Osteocyte (in vitro differentiated cells): ENCODE measurements at regions not wholly inside any gene's neighbourhood (a gene's known extent, or its start where the extent isn't known, plus 50 kb on each side); places are given as distances from the start of the nearest gene placed in this dataset.

Experiments
- DNase-seq: peaks from one replicate; pipeline ENCODE4 v3.0.0; 2021; ENCODE audit warnings: mixed read lengths; ENCODE audit not compliant: unreplicated experiment; ENCODE audit errors: extremely low spot score
- H3K27ac Mint-ChIP-seq: one replicate; pipeline ENCODE4 v1.8.0; 2021; ENCODE audit warnings: mild to moderate bottlenecking, mixed read lengths; ENCODE audit not compliant: unreplicated experiment
- H3K27me3 Mint-ChIP-seq: one replicate; pipeline ENCODE4 v1.8.0; 2021; ENCODE audit warnings: mixed read lengths; ENCODE audit not compliant: unreplicated experiment
- H3K36me3 Mint-ChIP-seq: one replicate; pipeline ENCODE4 v1.8.0; 2021; ENCODE audit warnings: mixed read lengths; ENCODE audit not compliant: unreplicated experiment
- H3K4me1 Mint-ChIP-seq: one replicate; pipeline ENCODE4 v1.8.0; 2021; ENCODE audit warnings: mixed read lengths; ENCODE audit not compliant: unreplicated experiment
- H3K4me3 Mint-ChIP-seq: one replicate; pipeline ENCODE4 v1.8.0; 2021; ENCODE audit warnings: mild to moderate bottlenecking, moderate library complexity, mixed read lengths; ENCODE audit not compliant: unreplicated experiment
- H3K9me3 Mint-ChIP-seq: one replicate; pipeline ENCODE4 v1.8.0; 2021; ENCODE audit warnings: mixed read lengths; ENCODE audit not compliant: unreplicated experiment
- TF ChIP-seq, protein P1 (sequence below): fragments of 200-600 bp; sonication (generic); IDR thresholded peaks from 2 replicates; pipeline ENCODE4 v1.5.0; 2021; ENCODE audit warnings: antibody characterized with exemption, mild to moderate bottlenecking, moderate library complexity

DNA sequence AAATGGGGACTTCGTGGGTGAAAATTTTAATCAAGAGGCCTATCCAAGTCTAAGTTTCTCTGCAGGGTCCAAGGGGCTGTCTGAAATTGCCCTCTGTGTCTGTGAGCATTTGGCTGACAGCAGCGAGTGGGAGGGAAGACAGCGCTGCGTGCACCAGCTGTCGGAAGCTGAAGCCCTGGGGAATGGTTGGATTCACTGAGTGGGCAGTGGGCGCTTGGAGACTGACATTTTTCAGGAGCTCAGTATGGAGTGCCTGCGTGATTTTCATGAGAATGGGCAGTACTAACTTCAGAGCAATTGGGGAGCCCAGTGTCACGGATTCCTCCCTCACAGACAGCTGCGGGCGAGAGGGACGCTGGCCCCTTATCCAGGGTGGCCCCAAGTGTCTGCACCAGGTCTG, 388.8 kb upstream of the B3GAT1 start:
- Mint-ChIP-seq H3K9me3 (no peaks in the 10 kb centered on the region), H3K27me3 (peaks cover 6% of the 10 kb centered on the region), H3K27ac (no peak overlapping the region), H3K4me3 (no peak overlapping the region), H3K4me1 (peaks cover 14% of the 10 kb centered on the region), H3K36me3 (no peaks in the 10 kb centered on the region)
- DNase-seq, result no peak
- TF ChIP-seq, protein P1, sequence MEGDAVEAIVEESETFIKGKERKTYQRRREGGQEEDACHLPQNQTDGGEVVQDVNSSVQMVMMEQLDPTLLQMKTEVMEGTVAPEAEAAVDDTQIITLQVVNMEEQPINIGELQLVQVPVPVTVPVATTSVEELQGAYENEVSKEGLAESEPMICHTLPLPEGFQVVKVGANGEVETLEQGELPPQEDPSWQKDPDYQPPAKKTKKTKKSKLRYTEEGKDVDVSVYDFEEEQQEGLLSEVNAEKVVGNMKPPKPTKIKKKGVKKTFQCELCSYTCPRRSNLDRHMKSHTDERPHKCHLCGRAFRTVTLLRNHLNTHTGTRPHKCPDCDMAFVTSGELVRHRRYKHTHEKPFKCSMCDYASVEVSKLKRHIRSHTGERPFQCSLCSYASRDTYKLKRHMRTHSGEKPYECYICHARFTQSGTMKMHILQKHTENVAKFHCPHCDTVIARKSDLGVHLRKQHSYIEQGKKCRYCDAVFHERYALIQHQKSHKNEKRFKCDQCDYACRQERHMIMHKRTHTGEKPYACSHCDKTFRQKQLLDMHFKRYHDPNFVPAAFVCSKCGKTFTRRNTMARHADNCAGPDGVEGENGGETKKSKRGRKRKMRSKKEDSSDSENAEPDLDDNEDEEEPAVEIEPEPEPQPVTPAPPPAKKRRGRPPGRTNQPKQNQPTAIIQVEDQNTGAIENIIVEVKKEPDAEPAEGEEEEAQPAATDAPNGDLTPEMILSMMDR, result no peak

DNA sequence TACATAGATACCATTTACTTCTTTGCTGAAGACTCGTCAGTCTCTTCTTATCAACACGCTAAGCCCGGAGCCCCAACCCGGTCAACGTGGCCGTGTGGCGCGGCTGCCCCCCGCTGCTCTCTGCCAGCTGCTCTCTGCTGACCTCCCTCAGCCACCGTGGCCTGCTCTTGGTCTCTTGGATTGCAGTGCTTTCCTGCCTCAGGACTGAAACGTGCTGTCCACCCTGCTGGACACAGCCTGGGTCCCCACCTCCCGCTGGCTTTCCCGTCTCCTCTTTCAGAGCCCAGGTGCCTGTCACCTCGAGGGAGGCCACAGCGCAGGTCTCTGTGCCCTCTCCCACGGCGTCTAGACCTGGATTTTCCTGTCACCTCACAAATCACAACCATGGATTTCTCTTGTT, 388.1 kb upstream of the B3GAT1 start:
- Mint-ChIP-seq H3K27me3 (peaks cover 6% of the 10 kb centered on the region), H3K4me1 (peaks cover 14% of the 10 kb centered on the region), H3K9me3 (no peaks in the 10 kb centered on the region), H3K4me3 (no peak overlapping the region), H3K36me3 (no peaks in the 10 kb centered on the region), H3K27ac (no peak overlapping the region)
- DNase-seq, result peak; percentile 80
- TF ChIP-seq, protein P1, result no peak

DNA sequence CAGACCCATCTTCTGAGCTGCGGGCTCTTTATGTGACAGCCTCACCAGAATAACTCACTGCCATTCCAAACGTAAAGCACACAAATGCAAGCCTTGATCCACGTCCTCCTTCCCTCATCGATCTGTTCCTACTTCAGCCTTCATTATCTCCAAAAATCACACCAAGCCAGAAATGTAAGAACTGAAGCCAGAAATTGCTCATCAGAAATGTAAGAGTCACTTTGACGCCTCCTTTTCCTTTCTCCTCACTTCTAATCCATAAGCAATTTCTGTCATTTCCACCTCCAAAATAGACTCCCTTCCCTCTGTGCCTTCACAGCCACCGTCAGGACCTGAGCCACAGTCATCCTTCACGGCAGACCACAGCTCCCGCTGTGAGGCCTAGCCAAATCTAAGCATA, 387.3 kb upstream of the B3GAT1 start:
- peaks cover 14% of the 10 kb centered on the region for H3K4me1 Mint-ChIP-seq
- H3K36me3 Mint-ChIP-seq, result no peaks in the 10 kb centered on the region
- no peak for DNase-seq
- peaks cover 2% of the 10 kb centered on the region for H3K27me3 Mint-ChIP-seq
- H3K9me3 Mint-ChIP-seq, result no peaks in the 10 kb centered on the region
- TF ChIP-seq, protein P1, result no peak
- H3K27ac Mint-ChIP-seq, result no peak overlapping the region
- no peak overlapping the region for H3K4me3 Mint-ChIP-seq

DNA sequence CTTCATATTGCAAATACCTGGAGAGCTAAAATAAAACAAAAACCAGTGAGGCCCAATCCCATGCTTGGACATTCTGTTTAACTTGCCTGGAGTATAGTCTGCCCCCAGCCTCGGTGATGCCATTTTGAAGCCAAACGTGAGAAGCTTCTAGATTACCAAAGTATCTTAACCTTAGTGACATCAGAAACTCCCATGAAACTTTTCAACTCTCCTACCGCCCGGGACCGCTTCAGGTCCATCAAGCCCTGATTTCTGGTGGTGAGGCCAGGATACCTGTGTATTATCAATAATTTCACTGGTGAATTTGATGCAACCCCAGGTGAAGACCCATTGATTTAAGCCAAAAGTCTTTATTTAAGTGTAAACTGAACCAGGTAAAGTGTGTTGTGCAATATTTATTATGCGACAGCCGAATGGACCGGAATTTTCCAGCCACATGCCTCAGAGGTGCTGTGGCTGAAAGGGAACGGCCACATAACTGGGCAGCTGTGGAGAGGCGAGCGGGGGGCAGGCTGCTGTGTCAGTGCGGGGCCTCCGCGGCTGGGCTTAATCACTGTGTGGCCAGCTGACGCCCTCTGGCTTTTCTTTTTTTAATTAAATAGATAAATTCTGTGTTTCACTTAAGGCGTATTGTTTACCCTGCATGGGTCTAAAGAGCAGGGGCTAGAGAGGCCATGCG, 385.5 kb upstream of the B3GAT1 start:
- H3K9me3 Mint-ChIP-seq, result no peaks in the 10 kb centered on the region
- H3K27me3 Mint-ChIP-seq, result no peaks in the 10 kb centered on the region
- H3K36me3 Mint-ChIP-seq, result no peaks in the 10 kb centered on the region
- H3K27ac Mint-ChIP-seq, result no peak overlapping the region
- peak; percentile 65 for DNase-seq
- TF ChIP-seq, protein P1, result no peak
- H3K4me3 Mint-ChIP-seq, result no peak overlapping the region
- peaks cover 14% of the 10 kb centered on the region for H3K4me1 Mint-ChIP-seq

DNA sequence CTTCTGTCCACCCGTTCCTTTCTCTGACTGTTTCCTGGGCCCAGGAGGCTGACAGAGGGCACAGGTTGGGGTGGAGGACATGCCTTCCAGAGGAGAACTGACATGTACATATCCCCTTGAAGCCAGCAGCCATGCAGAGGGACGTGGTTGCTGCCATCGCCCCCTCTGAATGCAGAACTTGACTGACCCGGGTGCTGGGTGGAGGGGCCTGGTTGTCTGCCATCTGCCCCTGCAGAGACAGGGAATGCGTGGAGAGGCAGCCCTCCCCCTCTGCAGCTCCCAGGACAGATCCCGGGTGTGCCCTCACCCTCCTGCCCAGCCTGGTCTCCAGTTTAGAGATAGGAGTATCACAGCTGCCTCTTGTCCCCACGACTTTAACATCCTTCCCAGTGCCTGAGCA, 383.0 kb upstream of the B3GAT1 start:
- Mint-ChIP-seq H3K27ac (no peak overlapping the region), H3K36me3 (no peaks in the 10 kb centered on the region), H3K4me3 (no peak overlapping the region), H3K4me1 (peaks cover 2% of the 10 kb centered on the region), H3K27me3 (no peaks in the 10 kb centered on the region), H3K9me3 (no peaks in the 10 kb centered on the region)
- TF ChIP-seq, protein P1, result no peak
- DNase-seq, result peak; percentile 82
